Adrenal gland (tissue), 5 donors: ENCODE measurements at regions not wholly inside any gene's neighbourhood (a gene's known extent, or its start where the extent isn't known, plus 50 kb on each side); places are given as distances from the start of the nearest gene placed in this dataset.

Experiments used
- POLR2A ChIP-seq, 2 donors: fragments of 450-650 bp; IDR thresholded peaks; one replicate each; pipeline ENCODE4 v1.6.1; 2017; ENCODE audit warnings: antibody characterized with exemption in 2 of 2, mild to moderate bottlenecking in 2 of 2, moderate library complexity in 1 of 2
- TF ChIP-seq, protein P1 (sequence below), 6 experiments: fragments of 450-650 bp in 4 of 6; fragments of 200-600 bp in 2 of 6; sonication (generic) in 1 of 6; IDR thresholded peaks; 1 replicate in 5 of 6; 2 replicates in 1 of 6; pipeline versions ENCODE4 v1.5.1 to v1.8.0; 2016 to 2021; ENCODE audit warnings: antibody characterized with exemption in 6 of 6, mild to moderate bottlenecking in 2 of 6, moderate library complexity in 1 of 6
- donor health status: DM: no; HTN: no; CAD: no.

DNA sequence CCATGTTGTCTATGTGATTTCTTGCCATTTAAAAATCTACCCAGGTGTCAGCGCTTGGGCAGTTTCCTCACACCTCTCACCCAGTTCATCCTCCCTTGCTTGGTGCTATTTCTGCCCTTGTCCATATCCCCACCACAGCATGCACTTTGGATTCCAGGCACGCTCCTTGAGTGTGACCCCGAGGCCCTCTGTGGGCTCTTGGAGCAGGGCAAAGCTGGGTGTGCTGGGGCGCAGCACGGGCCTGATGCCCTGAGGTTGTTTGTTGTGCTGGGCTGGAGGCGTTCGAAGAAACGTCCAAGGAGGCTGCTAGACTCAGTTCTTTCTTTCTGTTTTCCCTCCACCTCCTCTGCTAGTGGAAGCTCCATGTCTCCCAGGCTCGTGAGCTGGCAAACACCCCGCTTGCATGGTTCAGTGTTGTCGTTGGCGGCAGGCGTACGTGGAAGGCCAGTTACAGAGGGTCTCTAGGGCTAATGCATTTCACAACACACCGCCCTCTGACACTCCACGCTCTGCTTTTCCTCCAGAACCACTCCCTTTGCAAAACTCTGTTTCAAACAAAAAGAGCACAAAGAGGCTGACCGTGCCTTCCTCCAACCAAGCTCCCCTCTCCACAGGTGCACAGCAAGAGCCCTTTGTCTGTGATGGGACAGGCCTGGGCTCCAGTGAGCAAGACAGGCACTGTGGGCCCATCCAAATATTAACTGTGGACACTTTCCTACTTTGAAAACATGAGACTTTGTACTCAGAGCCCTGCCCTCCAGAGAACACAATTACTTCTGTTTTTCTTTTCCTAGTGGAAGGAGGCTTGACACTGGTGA lies 117.7 kb upstream of the GJB6 start:
- TF ChIP-seq, protein P1, sequence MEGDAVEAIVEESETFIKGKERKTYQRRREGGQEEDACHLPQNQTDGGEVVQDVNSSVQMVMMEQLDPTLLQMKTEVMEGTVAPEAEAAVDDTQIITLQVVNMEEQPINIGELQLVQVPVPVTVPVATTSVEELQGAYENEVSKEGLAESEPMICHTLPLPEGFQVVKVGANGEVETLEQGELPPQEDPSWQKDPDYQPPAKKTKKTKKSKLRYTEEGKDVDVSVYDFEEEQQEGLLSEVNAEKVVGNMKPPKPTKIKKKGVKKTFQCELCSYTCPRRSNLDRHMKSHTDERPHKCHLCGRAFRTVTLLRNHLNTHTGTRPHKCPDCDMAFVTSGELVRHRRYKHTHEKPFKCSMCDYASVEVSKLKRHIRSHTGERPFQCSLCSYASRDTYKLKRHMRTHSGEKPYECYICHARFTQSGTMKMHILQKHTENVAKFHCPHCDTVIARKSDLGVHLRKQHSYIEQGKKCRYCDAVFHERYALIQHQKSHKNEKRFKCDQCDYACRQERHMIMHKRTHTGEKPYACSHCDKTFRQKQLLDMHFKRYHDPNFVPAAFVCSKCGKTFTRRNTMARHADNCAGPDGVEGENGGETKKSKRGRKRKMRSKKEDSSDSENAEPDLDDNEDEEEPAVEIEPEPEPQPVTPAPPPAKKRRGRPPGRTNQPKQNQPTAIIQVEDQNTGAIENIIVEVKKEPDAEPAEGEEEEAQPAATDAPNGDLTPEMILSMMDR (IDR thresholded peaks at IDR 0.05), result no peak
- no peak for TF ChIP-seq POLR2A (IDR thresholded peaks at IDR 0.05)
